ENCODE measurements at regions not wholly inside any gene's neighbourhood (a gene's known extent, or its start where the extent isn't known, plus 50 kb on each side); places are given as distances from the start of the nearest gene placed in this dataset.

DNA sequence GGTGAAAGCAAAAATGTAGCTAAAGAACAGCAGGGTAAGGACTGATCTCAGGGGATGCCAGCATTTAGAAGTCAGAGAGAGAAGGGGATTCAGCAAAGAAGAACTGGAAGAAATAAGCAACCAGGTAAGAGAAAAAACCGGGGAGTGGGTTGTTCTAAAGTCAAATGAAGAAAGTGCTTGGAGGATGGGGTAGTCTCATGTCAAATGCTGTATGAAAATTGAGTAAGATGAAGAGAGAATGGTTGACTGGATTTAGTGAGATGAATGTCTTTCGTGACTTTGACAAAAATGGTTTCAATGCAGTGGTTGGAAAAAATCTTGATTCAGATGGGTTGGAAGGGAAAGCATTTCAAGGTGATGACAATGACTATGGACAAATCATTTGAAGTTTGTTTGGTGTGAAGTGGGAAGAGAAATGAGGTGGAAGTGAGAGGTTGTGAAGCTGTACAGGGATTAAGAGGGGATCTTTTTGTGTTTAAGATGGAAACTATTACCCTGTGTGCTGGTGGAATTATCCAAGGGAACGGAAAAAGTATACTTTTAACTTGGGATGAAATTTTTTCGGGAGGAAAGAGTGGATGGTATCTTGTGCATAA is 484.0 kb downstream of the ETS1 start:
- TF ChIP-seq, protein P1, sequence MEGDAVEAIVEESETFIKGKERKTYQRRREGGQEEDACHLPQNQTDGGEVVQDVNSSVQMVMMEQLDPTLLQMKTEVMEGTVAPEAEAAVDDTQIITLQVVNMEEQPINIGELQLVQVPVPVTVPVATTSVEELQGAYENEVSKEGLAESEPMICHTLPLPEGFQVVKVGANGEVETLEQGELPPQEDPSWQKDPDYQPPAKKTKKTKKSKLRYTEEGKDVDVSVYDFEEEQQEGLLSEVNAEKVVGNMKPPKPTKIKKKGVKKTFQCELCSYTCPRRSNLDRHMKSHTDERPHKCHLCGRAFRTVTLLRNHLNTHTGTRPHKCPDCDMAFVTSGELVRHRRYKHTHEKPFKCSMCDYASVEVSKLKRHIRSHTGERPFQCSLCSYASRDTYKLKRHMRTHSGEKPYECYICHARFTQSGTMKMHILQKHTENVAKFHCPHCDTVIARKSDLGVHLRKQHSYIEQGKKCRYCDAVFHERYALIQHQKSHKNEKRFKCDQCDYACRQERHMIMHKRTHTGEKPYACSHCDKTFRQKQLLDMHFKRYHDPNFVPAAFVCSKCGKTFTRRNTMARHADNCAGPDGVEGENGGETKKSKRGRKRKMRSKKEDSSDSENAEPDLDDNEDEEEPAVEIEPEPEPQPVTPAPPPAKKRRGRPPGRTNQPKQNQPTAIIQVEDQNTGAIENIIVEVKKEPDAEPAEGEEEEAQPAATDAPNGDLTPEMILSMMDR (conservative IDR thresholded peaks at IDR 0.05; ENCODE audit: low read length): no peak
- TF ChIP-seq EZH2phosphoT487 (IDR thresholded peaks at IDR 0.05; ENCODE audit: borderline replicate concordance, low read depth, low read length): no peak
